ENCODE measurements at regions not wholly inside any gene's neighbourhood (a gene's known extent, or its start where the extent isn't known, plus 50 kb on each side); places are given as distances from the start of the nearest gene placed in this dataset.

- Histone ChIP-seq H3K27me3 (ENCODE audit: control insufficient read depth in 4 of 4, insufficient read depth in 4 of 4, low read length in 3 of 4) (peaks cover 0 to 2% (median 0%) of the 10 kb centered on the region in 4 donors), H3K27ac (ENCODE audit: low read depth in 1 of 2, low read length in 2 of 2) (no peak overlapping the region), H3K9ac (ENCODE audit: low read depth in 1 of 2, low read length in 2 of 2) (no peak overlapping the region), H3K4me1 (ENCODE audit: control insufficient read depth in 4 of 4, insufficient read depth in 4 of 4, low read length in 3 of 4) (no peaks in the 10 kb centered on the region), H3K36me3 (ENCODE audit: control insufficient read depth in 4 of 4, insufficient read depth in 3 of 4, low read depth in 1 of 4, low read length in 3 of 4) (no peaks in the 10 kb centered on the region), H3K4me3 (ENCODE audit: low read depth in 1 of 3, low read length in 3 of 3) (no peak overlapping the region), H3K9me3 (ENCODE audit: control insufficient read depth in 4 of 4, low read length in 3 of 4) (peaks cover 0 to 4% (median 0%) of the 10 kb centered on the region in 4 donors)
- TF ChIP-seq GABPA (IDR thresholded peaks at IDR 0.05 in 1 of 2, conservative IDR thresholded peaks at IDR 0.05 in 1 of 2), result no peak
- TF ChIP-seq NR2F2 (IDR thresholded peaks at IDR 0.05), result no peak
- TF ChIP-seq HNF4G (IDR thresholded peaks at IDR 0.05), result no peak
- TF ChIP-seq RXRA (IDR thresholded peaks at IDR 0.05), result no peak
- TF ChIP-seq, protein P1, sequence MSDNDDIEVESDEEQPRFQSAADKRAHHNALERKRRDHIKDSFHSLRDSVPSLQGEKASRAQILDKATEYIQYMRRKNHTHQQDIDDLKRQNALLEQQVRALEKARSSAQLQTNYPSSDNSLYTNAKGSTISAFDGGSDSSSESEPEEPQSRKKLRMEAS (IDR thresholded peaks at IDR 0.05), result no peak
- no peak for TF ChIP-seq TAF1 (conservative IDR thresholded peaks at IDR 0.05)
- TF ChIP-seq FOXA2 (IDR thresholded peaks at IDR 0.05), result no peak
- no peak for TF ChIP-seq HNF4A (conservative IDR thresholded peaks at IDR 0.05)
- TF ChIP-seq, protein P2, sequence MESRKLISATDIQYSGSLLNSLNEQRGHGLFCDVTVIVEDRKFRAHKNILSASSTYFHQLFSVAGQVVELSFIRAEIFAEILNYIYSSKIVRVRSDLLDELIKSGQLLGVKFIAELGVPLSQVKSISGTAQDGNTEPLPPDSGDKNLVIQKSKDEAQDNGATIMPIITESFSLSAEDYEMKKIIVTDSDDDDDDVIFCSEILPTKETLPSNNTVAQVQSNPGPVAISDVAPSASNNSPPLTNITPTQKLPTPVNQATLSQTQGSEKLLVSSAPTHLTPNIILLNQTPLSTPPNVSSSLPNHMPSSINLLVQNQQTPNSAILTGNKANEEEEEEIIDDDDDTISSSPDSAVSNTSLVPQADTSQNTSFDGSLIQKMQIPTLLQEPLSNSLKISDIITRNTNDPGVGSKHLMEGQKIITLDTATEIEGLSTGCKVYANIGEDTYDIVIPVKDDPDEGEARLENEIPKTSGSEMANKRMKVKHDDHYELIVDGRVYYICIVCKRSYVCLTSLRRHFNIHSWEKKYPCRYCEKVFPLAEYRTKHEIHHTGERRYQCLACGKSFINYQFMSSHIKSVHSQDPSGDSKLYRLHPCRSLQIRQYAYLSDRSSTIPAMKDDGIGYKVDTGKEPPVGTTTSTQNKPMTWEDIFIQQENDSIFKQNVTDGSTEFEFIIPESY (IDR thresholded peaks at IDR 0.05), result no peak
- no peak for TF ChIP-seq FOXA1 (IDR thresholded peaks at IDR 0.05)
- TF ChIP-seq RAD21 (IDR thresholded peaks at IDR 0.05), result no peak
- no peak for TF ChIP-seq YY1 (IDR thresholded peaks at IDR 0.05)
- TF ChIP-seq EGR1 (IDR thresholded peaks at IDR 0.05; ENCODE audit: low read depth in 2 of 2), result no peak
- 79% methylated on average over 9 of the region's 9 CpGs for WGBS
- DNase-seq (ENCODE audit: low spot score), result no peak
These were observed 201.8 kb downstream of the NSG2 start for GRCh38 chr5:174247301-174247700.

GRCh38 chr5:174251305-174252000 is 205.9 kb downstream of the NSG2 start:
- H3K9ac ChIP-seq (ENCODE audit: low read depth in 1 of 2, low read length in 2 of 2), result no peak overlapping the region
- WGBS, result 41% methylated on average over 5 of the region's 5 CpGs
- H3K27ac ChIP-seq (ENCODE audit: low read depth in 1 of 2, low read length in 2 of 2), result no peak overlapping the region
- no peaks in the 10 kb centered on the region for H3K4me1 ChIP-seq (ENCODE audit: control insufficient read depth in 4 of 4, insufficient read depth in 4 of 4, low read length in 3 of 4)
- DNase-seq (ENCODE audit: low spot score), result no peak
- H3K4me3 ChIP-seq (ENCODE audit: low read depth in 1 of 3, low read length in 3 of 3), result no peak overlapping the region
- no peaks in the 10 kb centered on the region for H3K9me3 ChIP-seq (ENCODE audit: control insufficient read depth in 4 of 4, low read length in 3 of 4)
- TF ChIP-seq ATF3 (IDR thresholded peaks at IDR 0.05) (no peak), NR2F2 (IDR thresholded peaks at IDR 0.05) (no peak), GABPA (IDR thresholded peaks at IDR 0.05 in 1 of 2, conservative IDR thresholded peaks at IDR 0.05 in 1 of 2) (no peak), EGR1 (IDR thresholded peaks at IDR 0.05; ENCODE audit: low read depth in 2 of 2) (no peak), CTCF (IDR thresholded peaks at IDR 0.05; ENCODE audit: low read depth, low read length, missing input control) (no peak), YY1 (IDR thresholded peaks at IDR 0.05) (no peak), TAF1 (conservative IDR thresholded peaks at IDR 0.05) (no peak), RXRA (IDR thresholded peaks at IDR 0.05) (no peak), HNF4G (IDR thresholded peaks at IDR 0.05) (no peak), SP1 (IDR thresholded peaks at IDR 0.05) (no peak), FOXA1 (IDR thresholded peaks at IDR 0.05) (no peak), JUND (IDR thresholded peaks at IDR 0.05) (no peak), HNF4A (conservative IDR thresholded peaks at IDR 0.05) (no peak), RAD21 (IDR thresholded peaks at IDR 0.05) (no peak)
- TF ChIP-seq, protein P2 (IDR thresholded peaks at IDR 0.05), result no peak
- TF ChIP-seq, protein P3, sequence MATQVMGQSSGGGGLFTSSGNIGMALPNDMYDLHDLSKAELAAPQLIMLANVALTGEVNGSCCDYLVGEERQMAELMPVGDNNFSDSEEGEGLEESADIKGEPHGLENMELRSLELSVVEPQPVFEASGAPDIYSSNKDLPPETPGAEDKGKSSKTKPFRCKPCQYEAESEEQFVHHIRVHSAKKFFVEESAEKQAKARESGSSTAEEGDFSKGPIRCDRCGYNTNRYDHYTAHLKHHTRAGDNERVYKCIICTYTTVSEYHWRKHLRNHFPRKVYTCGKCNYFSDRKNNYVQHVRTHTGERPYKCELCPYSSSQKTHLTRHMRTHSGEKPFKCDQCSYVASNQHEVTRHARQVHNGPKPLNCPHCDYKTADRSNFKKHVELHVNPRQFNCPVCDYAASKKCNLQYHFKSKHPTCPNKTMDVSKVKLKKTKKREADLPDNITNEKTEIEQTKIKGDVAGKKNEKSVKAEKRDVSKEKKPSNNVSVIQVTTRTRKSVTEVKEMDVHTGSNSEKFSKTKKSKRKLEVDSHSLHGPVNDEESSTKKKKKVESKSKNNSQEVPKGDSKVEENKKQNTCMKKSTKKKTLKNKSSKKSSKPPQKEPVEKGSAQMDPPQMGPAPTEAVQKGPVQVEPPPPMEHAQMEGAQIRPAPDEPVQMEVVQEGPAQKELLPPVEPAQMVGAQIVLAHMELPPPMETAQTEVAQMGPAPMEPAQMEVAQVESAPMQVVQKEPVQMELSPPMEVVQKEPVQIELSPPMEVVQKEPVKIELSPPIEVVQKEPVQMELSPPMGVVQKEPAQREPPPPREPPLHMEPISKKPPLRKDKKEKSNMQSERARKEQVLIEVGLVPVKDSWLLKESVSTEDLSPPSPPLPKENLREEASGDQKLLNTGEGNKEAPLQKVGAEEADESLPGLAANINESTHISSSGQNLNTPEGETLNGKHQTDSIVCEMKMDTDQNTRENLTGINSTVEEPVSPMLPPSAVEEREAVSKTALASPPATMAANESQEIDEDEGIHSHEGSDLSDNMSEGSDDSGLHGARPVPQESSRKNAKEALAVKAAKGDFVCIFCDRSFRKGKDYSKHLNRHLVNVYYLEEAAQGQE (IDR thresholded peaks at IDR 0.05), result no peak
- TF ChIP-seq, protein P1 (IDR thresholded peaks at IDR 0.05), result no peak
- no peaks in the 10 kb centered on the region for H3K36me3 ChIP-seq (ENCODE audit: control insufficient read depth in 4 of 4, insufficient read depth in 3 of 4, low read depth in 1 of 4, low read length in 3 of 4)
- H3K27me3 ChIP-seq (ENCODE audit: control insufficient read depth in 4 of 4, insufficient read depth in 4 of 4, low read length in 3 of 4), result peaks cover 0 to 2% (median 0%) of the 10 kb centered on the region in 4 donors
